Testis (tissue), 2 donors: ENCODE measurements at regions not wholly inside any gene's neighbourhood (a gene's known extent, or its start where the extent isn't known, plus 50 kb on each side); places are given as distances from the start of the nearest gene placed in this dataset.

Source experiments
- POLR2A ChIP-seq: fragments of 450-650 bp; IDR thresholded peaks from one replicate; pipeline ENCODE4 v1.6.1; 2017; ENCODE audit warnings: antibody characterized with exemption, mild to moderate bottlenecking, moderate library complexity
- TF ChIP-seq, protein P1 (sequence below), 3 experiments: fragments of 450-650 bp in 2 of 3; fragments of 200-600 bp in 1 of 3; sonication (generic) in 1 of 3; IDR thresholded peaks; one replicate each; pipeline ENCODE4 v1.5.1; 2016 to 2019; ENCODE audit warnings: antibody characterized with exemption in 3 of 3, mild to moderate bottlenecking in 2 of 3, moderate library complexity in 1 of 3

- TF ChIP-seq, protein P1, sequence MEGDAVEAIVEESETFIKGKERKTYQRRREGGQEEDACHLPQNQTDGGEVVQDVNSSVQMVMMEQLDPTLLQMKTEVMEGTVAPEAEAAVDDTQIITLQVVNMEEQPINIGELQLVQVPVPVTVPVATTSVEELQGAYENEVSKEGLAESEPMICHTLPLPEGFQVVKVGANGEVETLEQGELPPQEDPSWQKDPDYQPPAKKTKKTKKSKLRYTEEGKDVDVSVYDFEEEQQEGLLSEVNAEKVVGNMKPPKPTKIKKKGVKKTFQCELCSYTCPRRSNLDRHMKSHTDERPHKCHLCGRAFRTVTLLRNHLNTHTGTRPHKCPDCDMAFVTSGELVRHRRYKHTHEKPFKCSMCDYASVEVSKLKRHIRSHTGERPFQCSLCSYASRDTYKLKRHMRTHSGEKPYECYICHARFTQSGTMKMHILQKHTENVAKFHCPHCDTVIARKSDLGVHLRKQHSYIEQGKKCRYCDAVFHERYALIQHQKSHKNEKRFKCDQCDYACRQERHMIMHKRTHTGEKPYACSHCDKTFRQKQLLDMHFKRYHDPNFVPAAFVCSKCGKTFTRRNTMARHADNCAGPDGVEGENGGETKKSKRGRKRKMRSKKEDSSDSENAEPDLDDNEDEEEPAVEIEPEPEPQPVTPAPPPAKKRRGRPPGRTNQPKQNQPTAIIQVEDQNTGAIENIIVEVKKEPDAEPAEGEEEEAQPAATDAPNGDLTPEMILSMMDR (IDR thresholded peaks at IDR 0.05), result no peak
- TF ChIP-seq POLR2A, result no peak
Measured at GRCh38 chr10:121313119-121313875, 284.9 kb downstream of the FGFR2 start.
